ENCODE measurements at regions not wholly inside any gene's neighbourhood (a gene's known extent, or its start where the extent isn't known, plus 50 kb on each side); places are given as distances from the start of the nearest gene placed in this dataset.

DNA sequence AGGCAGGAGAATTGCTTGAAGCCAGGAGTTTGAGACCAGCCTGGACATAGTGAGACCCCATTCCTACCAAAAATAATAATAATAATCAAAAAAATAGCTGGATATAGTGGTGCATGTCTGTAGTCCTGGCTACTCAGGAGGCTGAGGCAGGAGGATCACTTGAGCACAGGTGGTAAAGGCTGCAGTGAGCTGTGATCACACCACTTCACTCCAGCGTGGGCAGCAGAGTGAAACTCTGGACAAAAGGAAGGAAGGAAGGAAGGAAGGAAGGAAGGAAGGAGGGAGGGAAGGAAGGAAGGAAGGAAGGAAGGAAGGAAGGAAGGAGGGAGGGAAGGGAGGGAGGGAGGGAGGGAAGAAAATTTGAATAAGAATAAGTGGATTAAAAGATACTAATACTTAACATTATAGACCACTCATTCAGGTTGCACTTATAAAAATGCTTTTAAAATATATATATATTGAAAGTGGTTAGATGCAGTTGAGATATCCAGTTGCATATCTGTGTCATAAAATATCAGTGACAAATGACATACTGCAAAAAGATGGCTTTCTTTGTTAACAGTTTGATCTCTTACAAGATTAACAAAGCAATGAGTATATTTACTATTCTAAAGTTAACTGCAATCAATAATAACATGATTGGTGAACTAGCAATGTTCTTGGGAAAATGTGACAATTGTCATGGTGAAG is 702.4 kb downstream of the CPS1 start:
- TF ChIP-seq, protein P1, sequence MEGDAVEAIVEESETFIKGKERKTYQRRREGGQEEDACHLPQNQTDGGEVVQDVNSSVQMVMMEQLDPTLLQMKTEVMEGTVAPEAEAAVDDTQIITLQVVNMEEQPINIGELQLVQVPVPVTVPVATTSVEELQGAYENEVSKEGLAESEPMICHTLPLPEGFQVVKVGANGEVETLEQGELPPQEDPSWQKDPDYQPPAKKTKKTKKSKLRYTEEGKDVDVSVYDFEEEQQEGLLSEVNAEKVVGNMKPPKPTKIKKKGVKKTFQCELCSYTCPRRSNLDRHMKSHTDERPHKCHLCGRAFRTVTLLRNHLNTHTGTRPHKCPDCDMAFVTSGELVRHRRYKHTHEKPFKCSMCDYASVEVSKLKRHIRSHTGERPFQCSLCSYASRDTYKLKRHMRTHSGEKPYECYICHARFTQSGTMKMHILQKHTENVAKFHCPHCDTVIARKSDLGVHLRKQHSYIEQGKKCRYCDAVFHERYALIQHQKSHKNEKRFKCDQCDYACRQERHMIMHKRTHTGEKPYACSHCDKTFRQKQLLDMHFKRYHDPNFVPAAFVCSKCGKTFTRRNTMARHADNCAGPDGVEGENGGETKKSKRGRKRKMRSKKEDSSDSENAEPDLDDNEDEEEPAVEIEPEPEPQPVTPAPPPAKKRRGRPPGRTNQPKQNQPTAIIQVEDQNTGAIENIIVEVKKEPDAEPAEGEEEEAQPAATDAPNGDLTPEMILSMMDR (conservative IDR thresholded peaks at IDR 0.05; ENCODE audit: low read depth in 2 of 2) = no peak
- no peak for TF ChIP-seq EZH2phosphoT487 (IDR thresholded peaks at IDR 0.05; ENCODE audit: unreplicated experiment)
- TF ChIP-seq CREB1 (CRISPR knock-in tag; IDR thresholded peaks at IDR 0.05; ENCODE audit: low read depth) = no peak
- no peak for TF ChIP-seq EZH2 (IDR thresholded peaks at IDR 0.05; ENCODE audit: low read depth, unreplicated experiment)
- TF ChIP-seq POLR2AphosphoS5 (IDR thresholded peaks at IDR 0.05; ENCODE audit: low read depth) = no peak
- TF ChIP-seq JUNB (IDR thresholded peaks at IDR 0.05; ENCODE audit: unreplicated experiment) = no peak
- TF ChIP-seq, protein P2, sequence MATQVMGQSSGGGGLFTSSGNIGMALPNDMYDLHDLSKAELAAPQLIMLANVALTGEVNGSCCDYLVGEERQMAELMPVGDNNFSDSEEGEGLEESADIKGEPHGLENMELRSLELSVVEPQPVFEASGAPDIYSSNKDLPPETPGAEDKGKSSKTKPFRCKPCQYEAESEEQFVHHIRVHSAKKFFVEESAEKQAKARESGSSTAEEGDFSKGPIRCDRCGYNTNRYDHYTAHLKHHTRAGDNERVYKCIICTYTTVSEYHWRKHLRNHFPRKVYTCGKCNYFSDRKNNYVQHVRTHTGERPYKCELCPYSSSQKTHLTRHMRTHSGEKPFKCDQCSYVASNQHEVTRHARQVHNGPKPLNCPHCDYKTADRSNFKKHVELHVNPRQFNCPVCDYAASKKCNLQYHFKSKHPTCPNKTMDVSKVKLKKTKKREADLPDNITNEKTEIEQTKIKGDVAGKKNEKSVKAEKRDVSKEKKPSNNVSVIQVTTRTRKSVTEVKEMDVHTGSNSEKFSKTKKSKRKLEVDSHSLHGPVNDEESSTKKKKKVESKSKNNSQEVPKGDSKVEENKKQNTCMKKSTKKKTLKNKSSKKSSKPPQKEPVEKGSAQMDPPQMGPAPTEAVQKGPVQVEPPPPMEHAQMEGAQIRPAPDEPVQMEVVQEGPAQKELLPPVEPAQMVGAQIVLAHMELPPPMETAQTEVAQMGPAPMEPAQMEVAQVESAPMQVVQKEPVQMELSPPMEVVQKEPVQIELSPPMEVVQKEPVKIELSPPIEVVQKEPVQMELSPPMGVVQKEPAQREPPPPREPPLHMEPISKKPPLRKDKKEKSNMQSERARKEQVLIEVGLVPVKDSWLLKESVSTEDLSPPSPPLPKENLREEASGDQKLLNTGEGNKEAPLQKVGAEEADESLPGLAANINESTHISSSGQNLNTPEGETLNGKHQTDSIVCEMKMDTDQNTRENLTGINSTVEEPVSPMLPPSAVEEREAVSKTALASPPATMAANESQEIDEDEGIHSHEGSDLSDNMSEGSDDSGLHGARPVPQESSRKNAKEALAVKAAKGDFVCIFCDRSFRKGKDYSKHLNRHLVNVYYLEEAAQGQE (IDR thresholded peaks at IDR 0.05; ENCODE audit: unreplicated experiment) = no peak
- TF ChIP-seq STAT1 (IDR thresholded peaks at IDR 0.05; ENCODE audit: unreplicated experiment) = no peak
- TF ChIP-seq, protein P3, sequence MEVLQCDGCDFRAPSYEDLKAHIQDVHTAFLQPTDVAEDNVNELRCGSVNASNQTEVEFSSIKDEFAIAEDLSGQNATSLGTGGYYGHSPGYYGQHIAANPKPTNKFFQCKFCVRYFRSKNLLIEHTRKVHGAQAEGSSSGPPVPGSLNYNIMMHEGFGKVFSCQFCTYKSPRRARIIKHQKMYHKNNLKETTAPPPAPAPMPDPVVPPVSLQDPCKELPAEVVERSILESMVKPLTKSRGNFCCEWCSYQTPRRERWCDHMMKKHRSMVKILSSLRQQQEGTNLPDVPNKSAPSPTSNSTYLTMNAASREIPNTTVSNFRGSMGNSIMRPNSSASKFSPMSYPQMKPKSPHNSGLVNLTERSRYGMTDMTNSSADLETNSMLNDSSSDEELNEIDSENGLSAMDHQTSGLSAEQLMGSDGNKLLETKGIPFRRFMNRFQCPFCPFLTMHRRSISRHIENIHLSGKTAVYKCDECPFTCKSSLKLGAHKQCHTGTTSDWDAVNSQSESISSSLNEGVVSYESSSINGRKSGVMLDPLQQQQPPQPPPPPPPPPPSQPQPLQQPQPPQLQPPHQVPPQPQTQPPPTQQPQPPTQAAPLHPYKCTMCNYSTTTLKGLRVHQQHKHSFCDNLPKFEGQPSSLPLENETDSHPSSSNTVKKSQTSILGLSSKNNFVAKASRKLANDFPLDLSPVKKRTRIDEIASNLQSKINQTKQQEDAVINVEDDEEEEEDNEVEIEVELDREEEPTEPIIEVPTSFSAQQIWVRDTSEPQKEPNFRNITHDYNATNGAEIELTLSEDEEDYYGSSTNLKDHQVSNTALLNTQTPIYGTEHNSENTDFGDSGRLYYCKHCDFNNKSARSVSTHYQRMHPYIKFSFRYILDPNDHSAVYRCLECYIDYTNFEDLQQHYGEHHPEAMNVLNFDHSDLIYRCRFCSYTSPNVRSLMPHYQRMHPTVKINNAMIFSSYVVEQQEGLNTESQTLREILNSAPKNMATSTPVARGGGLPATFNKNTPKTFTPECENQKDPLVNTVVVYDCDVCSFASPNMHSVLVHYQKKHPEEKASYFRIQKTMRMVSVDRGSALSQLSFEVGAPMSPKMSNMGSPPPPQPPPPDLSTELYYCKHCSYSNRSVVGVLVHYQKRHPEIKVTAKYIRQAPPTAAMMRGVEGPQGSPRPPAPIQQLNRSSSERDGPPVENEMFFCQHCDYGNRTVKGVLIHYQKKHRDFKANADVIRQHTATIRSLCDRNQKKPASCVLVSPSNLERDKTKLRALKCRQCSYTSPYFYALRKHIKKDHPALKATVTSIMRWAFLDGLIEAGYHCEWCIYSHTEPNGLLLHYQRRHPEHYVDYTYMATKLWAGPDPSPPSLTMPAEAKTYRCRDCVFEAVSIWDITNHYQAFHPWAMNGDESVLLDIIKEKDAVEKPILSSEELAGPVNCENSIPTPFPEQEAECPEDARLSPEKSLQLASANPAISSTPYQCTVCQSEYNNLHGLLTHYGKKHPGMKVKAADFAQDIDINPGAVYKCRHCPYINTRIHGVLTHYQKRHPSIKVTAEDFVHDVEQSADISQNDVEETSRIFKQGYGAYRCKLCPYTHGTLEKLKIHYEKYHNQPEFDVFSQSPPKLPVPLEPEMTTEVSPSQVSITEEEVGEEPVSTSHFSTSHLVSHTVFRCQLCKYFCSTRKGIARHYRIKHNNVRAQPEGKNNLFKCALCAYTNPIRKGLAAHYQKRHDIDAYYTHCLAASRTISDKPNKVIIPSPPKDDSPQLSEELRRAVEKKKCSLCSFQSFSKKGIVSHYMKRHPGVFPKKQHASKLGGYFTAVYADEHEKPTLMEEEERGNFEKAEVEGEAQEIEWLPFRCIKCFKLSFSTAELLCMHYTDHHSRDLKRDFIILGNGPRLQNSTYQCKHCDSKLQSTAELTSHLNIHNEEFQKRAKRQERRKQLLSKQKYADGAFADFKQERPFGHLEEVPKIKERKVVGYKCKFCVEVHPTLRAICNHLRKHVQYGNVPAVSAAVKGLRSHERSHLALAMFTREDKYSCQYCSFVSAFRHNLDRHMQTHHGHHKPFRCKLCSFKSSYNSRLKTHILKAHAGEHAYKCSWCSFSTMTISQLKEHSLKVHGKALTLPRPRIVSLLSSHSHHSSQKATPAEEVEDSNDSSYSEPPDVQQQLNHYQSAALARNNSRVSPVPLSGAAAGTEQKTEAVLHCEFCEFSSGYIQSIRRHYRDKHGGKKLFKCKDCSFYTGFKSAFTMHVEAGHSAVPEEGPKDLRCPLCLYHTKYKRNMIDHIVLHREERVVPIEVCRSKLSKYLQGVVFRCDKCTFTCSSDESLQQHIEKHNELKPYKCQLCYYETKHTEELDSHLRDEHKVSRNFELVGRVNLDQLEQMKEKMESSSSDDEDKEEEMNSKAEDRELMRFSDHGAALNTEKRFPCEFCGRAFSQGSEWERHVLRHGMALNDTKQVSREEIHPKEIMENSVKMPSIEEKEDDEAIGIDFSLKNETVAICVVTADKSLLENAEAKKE (CRISPR knock-in tag; IDR thresholded peaks at IDR 0.05) = no peak
- TF ChIP-seq, protein P4, sequence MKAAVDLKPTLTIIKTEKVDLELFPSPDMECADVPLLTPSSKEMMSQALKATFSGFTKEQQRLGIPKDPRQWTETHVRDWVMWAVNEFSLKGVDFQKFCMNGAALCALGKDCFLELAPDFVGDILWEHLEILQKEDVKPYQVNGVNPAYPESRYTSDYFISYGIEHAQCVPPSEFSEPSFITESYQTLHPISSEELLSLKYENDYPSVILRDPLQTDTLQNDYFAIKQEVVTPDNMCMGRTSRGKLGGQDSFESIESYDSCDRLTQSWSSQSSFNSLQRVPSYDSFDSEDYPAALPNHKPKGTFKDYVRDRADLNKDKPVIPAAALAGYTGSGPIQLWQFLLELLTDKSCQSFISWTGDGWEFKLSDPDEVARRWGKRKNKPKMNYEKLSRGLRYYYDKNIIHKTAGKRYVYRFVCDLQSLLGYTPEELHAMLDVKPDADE (IDR thresholded peaks at IDR 0.05) = no peak
- no peak for TF ChIP-seq ZNF331 (CRISPR knock-in tag; IDR thresholded peaks at IDR 0.05; ENCODE audit: low read depth)
- no peak for TF ChIP-seq ZNF114 (CRISPR knock-in tag; IDR thresholded peaks at IDR 0.05)
- TF ChIP-seq NANOG (IDR thresholded peaks at IDR 0.05; ENCODE audit: borderline replicate concordance) = no peak

Measured in GM23338 (cell line).